ENCODE measurements at regions not wholly inside any gene's neighbourhood (a gene's known extent, or its start where the extent isn't known, plus 50 kb on each side); places are given as distances from the start of the nearest gene placed in this dataset.

- TF ChIP-seq CTCF (IDR thresholded peaks at IDR 0.05): no peak
- no peak for TF ChIP-seq MAX (CRISPR knock-in tag; IDR thresholded peaks at IDR 0.05)
- TF ChIP-seq FOXP1 (CRISPR knock-in tag; IDR thresholded peaks at IDR 0.05; ENCODE audit: borderline replicate concordance): no peak
- TF ChIP-seq FOXK1 (CRISPR knock-in tag; IDR thresholded peaks at IDR 0.05): no peak
- TF ChIP-seq ZNF512 (CRISPR knock-in tag; IDR thresholded peaks at IDR 0.05; ENCODE audit: borderline replicate concordance): no peak
- no peak for TF ChIP-seq E2F4 (CRISPR knock-in tag; IDR thresholded peaks at IDR 0.05; ENCODE audit: borderline replicate concordance, low read depth)
These were observed 752.1 kb upstream of the PCDH20 start for GRCh38 chr13:62167650-62168172.
